Neural crest cell (in vitro differentiated cells): ENCODE measurements at regions not wholly inside any gene's neighbourhood (a gene's known extent, or its start where the extent isn't known, plus 50 kb on each side); places are given as distances from the start of the nearest gene placed in this dataset.

Experiments used
- DNase-seq: peaks from one replicate; pipeline ENCODE4 v3.0.0; 2021; ENCODE audit warnings: low read depth, mixed read lengths, low spot score
- H3K27ac Mint-ChIP-seq: one replicate; pipeline ENCODE4 v1.8.0; 2021; ENCODE audit warnings: mild to moderate bottlenecking, mixed read lengths; ENCODE audit not compliant: unreplicated experiment
- H3K27me3 Mint-ChIP-seq: 2 replicates; pipeline ENCODE4 v1.8.0; 2021; ENCODE audit warnings: low read depth, mild to moderate bottlenecking, mixed read lengths
- H3K36me3 Mint-ChIP-seq: 2 replicates; pipeline ENCODE4 v1.8.0; 2021; ENCODE audit warnings: low read depth, mild to moderate bottlenecking, mixed read lengths
- H3K4me1 Mint-ChIP-seq: 2 replicates; pipeline ENCODE4 v1.8.0; 2021; ENCODE audit warnings: mixed read lengths
- H3K4me3 Mint-ChIP-seq: one replicate; pipeline ENCODE4 v1.8.0; 2021; ENCODE audit warnings: mild to moderate bottlenecking, mixed read lengths
- H3K9me3 Mint-ChIP-seq: 2 replicates; pipeline ENCODE4 v1.8.0; 2021; ENCODE audit warnings: mixed read lengths
- CTCF ChIP-seq: fragments of 200-600 bp; sonication (generic); conservative IDR thresholded peaks from 2 replicates; pipeline ENCODE4 v1.5.0; 2021; ENCODE audit warnings: antibody characterized with exemption, mild to moderate bottlenecking

- no peak for TF ChIP-seq CTCF
- no peak overlapping the region for H3K4me3 Mint-ChIP-seq
- peaks cover 3% of the 10 kb centered on the region for H3K36me3 Mint-ChIP-seq
- H3K27ac Mint-ChIP-seq = no peak overlapping the region
- no peaks in the 10 kb centered on the region for H3K27me3 Mint-ChIP-seq
- no peaks in the 10 kb centered on the region for H3K4me1 Mint-ChIP-seq
- H3K9me3 Mint-ChIP-seq = peaks cover 3% of the 10 kb centered on the region
- DNase-seq = no peak
These were observed 269.7 kb upstream of the ACVR2A start for GRCh38 chr2:147575106-147575505.

- no peak for DNase-seq
- TF ChIP-seq CTCF = no peak
- H3K27ac Mint-ChIP-seq = no peak overlapping the region
- no peaks in the 10 kb centered on the region for H3K27me3 Mint-ChIP-seq
- no peaks in the 10 kb centered on the region for H3K4me1 Mint-ChIP-seq
- peaks cover 7% of the 10 kb centered on the region for H3K9me3 Mint-ChIP-seq
- peaks cover 3% of the 10 kb centered on the region for H3K36me3 Mint-ChIP-seq
- no peak overlapping the region for H3K4me3 Mint-ChIP-seq
These were observed 272.2 kb upstream of the ACVR2A start for GRCh38 chr2:147572622-147573021.

- no peaks in the 10 kb centered on the region for H3K27me3 Mint-ChIP-seq
- no peak overlapping the region for H3K4me3 Mint-ChIP-seq
- DNase-seq = no peak
- H3K27ac Mint-ChIP-seq = no peak overlapping the region
- H3K36me3 Mint-ChIP-seq = peaks cover 3% of the 10 kb centered on the region
- no peaks in the 10 kb centered on the region for H3K4me1 Mint-ChIP-seq
- H3K9me3 Mint-ChIP-seq = peaks cover 7% of the 10 kb centered on the region
- no peak for TF ChIP-seq CTCF
These were observed 275.4 kb upstream of the ACVR2A start for GRCh38 chr2:147569426-147569825.

- Mint-ChIP-seq H3K36me3 (peaks cover 3% of the 10 kb centered on the region), H3K27me3 (no peaks in the 10 kb centered on the region), H3K4me3 (no peak overlapping the region), H3K27ac (no peak overlapping the region), H3K4me1 (no peaks in the 10 kb centered on the region), H3K9me3 (peaks cover 7% of the 10 kb centered on the region)
- no peak for TF ChIP-seq CTCF
- DNase-seq = no peak
These were observed 276.7 kb upstream of the ACVR2A start for GRCh38 chr2:147568109-147568508.

GRCh38 chr2:147567136-147567535 lies 277.7 kb upstream of the ACVR2A start:
- H3K4me1 Mint-ChIP-seq = no peaks in the 10 kb centered on the region
- no peak for TF ChIP-seq CTCF
- H3K9me3 Mint-ChIP-seq = peaks cover 7% of the 10 kb centered on the region
- H3K36me3 Mint-ChIP-seq = peaks cover 3% of the 10 kb centered on the region
- no peak overlapping the region for H3K4me3 Mint-ChIP-seq
- no peak overlapping the region for H3K27ac Mint-ChIP-seq
- no peaks in the 10 kb centered on the region for H3K27me3 Mint-ChIP-seq
- no peak for DNase-seq
